ENCODE measurements at regions not wholly inside any gene's neighbourhood (a gene's known extent, or its start where the extent isn't known, plus 50 kb on each side); places are given as distances from the start of the nearest gene placed in this dataset.

- DNase-seq (ENCODE audit: low spot score in 2 of 2) = no peak
- Histone ChIP-seq H3K4me3 (no peak overlapping the region), H3K27ac (no peak overlapping the region), H3K36me3 (no peaks in the 10 kb centered on the region), H3K9me3 (peaks cover 2 to 9% of the 10 kb centered on the region in 2 donors), H3K4me1 (no peaks in the 10 kb centered on the region), H3K27me3 (no peaks in the 10 kb centered on the region)
- intact Hi-C loops (cut with DNase I) = no loop called here
- no peak for TF ChIP-seq CTCF (IDR thresholded peaks at IDR 0.05)
These were observed 203.9 kb upstream of the RGPD4 start for GRCh38 chr2:107622741-107623310.

GRCh38 chr2:107625982-107626381 is 200.7 kb upstream of the RGPD4 start:
- H3K36me3 ChIP-seq = no peaks in the 10 kb centered on the region
- H3K4me3 ChIP-seq = no peak overlapping the region
- H3K27me3 ChIP-seq = no peaks in the 10 kb centered on the region
- no peak overlapping the region for H3K27ac ChIP-seq
- intact Hi-C loops (cut with DNase I) = no loop called here
- H3K4me1 ChIP-seq = no peaks in the 10 kb centered on the region
- no peak for TF ChIP-seq CTCF (IDR thresholded peaks at IDR 0.05)
- DNase-seq (ENCODE audit: low spot score in 2 of 2) = no peak
- peaks cover 8 to 9% of the 10 kb centered on the region in 2 donors for H3K9me3 ChIP-seq

- Histone ChIP-seq H3K27me3 (no peaks in the 10 kb centered on the region), H3K27ac (no peak overlapping the region), H3K9me3 (peaks cover 8 to 9% of the 10 kb centered on the region in 2 donors), H3K36me3 (no peaks in the 10 kb centered on the region), H3K4me1 (no peaks in the 10 kb centered on the region), H3K4me3 (no peak overlapping the region)
- DNase-seq (ENCODE audit: low spot score in 2 of 2) = no peak
- peak in 1 of 3 experiments; percentile 25 for TF ChIP-seq CTCF (IDR thresholded peaks at IDR 0.05)
- intact Hi-C loops (cut with DNase I) = no loop called here
These were observed 199.5 kb upstream of the RGPD4 start for GRCh38 chr2:107627164-107627563.

GRCh38 chr2:107627926-107628325 is 198.8 kb upstream of the RGPD4 start:
- no peaks in the 10 kb centered on the region for H3K27me3 ChIP-seq
- no peaks in the 10 kb centered on the region for H3K4me1 ChIP-seq
- no peak for TF ChIP-seq CTCF (IDR thresholded peaks at IDR 0.05)
- no peak overlapping the region for H3K4me3 ChIP-seq
- peaks cover 8 to 9% of the 10 kb centered on the region in 2 donors for H3K9me3 ChIP-seq
- no peak for DNase-seq (ENCODE audit: low spot score in 2 of 2)
- intact Hi-C loops (cut with DNase I) = no loop called here
- no peaks in the 10 kb centered on the region for H3K36me3 ChIP-seq
- H3K27ac ChIP-seq = no peak overlapping the region

GRCh38 chr2:107633580-107634147 is 193.0 kb upstream of the RGPD4 start:
- Histone ChIP-seq H3K27me3 (no peaks in the 10 kb centered on the region), H3K36me3 (no peaks in the 10 kb centered on the region), H3K9me3 (peaks cover 0 to 10% of the 10 kb centered on the region in 2 donors), H3K27ac (peak overlapping the region in 1 of 2 donors; percentile 26), H3K4me1 (no peaks in the 10 kb centered on the region), H3K4me3 (no peak overlapping the region)
- TF ChIP-seq CTCF (IDR thresholded peaks at IDR 0.05) = no peak
- DNase-seq (ENCODE audit: low spot score in 2 of 2) = no peak
- intact Hi-C loops (cut with DNase I) = no loop called here
